ENCODE measurements at regions not wholly inside any gene's neighbourhood (a gene's known extent, or its start where the extent isn't known, plus 50 kb on each side); places are given as distances from the start of the nearest gene placed in this dataset.

GRCh38 chr15:91769894-91770293 lies 83.6 kb upstream of the SLCO3A1 start:
- no peak for DNase-seq

GRCh38 chr15:91776104-91776503 lies 77.4 kb upstream of the SLCO3A1 start:
- no peak for DNase-seq

GRCh38 chr15:91779960-91780359 lies 73.5 kb upstream of the SLCO3A1 start:
- no peak for DNase-seq

GRCh38 chr15:91780387-91780786 lies 73.1 kb upstream of the SLCO3A1 start:
- no peak for DNase-seq

- DNase-seq: no peak
Measured at GRCh38 chr15:91782221-91782620, 71.3 kb upstream of the SLCO3A1 start.

- no peak for DNase-seq
Measured at GRCh38 chr15:91783008-91783407, 70.5 kb upstream of the SLCO3A1 start.

GRCh38 chr15:91783451-91783850 lies 70.1 kb upstream of the SLCO3A1 start:
- no peak for DNase-seq

- DNase-seq: no peak
Measured at GRCh38 chr15:91784973-91785709, 68.4 kb upstream of the SLCO3A1 start.

GRCh38 chr15:91787198-91787597 lies 66.3 kb upstream of the SLCO3A1 start:
- peak in 1 of 2 experiments; percentile 26 for DNase-seq

GRCh38 chr15:91789136-91789535 lies 64.4 kb upstream of the SLCO3A1 start:
- no peak for DNase-seq

GRCh38 chr15:91790836-91791235 lies 62.7 kb upstream of the SLCO3A1 start:
- no peak for DNase-seq

GRCh38 chr15:91793771-91794170 lies 59.7 kb upstream of the SLCO3A1 start:
- no peak for DNase-seq

GRCh38 chr15:91795235-91795634 lies 58.3 kb upstream of the SLCO3A1 start:
- no peak for DNase-seq

- no peak for DNase-seq
Measured at GRCh38 chr15:91801836-91802534, 51.5 kb upstream of the SLCO3A1 start.

- no peak for DNase-seq
Measured at GRCh38 chr15:91803260-91803659, 50.2 kb upstream of the SLCO3A1 start.

All from NCI-H1930 (cell line).